HG03342 (cell line): ENCODE measurements at regions not wholly inside any gene's neighbourhood (a gene's known extent, or its start where the extent isn't known, plus 50 kb on each side); places are given as distances from the start of the nearest gene placed in this dataset.

Experiments
- ATAC-seq: cut with Tn5 transposase; IDR thresholded peaks from one replicate; pipeline ENCODE4 v1.9.1; 2021; ENCODE audit warnings: mild to moderate bottlenecking, moderate library complexity; ENCODE audit not compliant: unreplicated experiment

DNA sequence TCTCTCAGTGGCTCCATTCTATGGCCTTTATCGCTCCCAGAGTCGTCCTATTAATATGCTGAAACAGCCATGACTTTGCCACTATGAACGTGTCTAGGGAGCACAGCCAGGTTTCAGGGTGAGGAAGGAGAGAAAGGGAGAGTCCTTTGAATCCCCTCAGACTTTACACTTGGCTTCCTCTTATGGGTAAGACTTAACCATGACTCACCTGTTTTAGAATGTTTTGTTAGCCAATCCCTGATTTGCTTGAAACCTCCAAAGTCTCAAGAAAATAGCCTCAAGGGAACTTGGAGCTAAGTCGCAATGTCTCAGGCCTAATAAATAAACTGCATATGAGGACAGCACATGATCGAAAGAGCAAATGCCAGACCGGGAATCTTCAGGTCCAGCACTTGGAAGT lies 131.2 kb upstream of the RCN1 start:
- no peak for ATAC-seq

DNA sequence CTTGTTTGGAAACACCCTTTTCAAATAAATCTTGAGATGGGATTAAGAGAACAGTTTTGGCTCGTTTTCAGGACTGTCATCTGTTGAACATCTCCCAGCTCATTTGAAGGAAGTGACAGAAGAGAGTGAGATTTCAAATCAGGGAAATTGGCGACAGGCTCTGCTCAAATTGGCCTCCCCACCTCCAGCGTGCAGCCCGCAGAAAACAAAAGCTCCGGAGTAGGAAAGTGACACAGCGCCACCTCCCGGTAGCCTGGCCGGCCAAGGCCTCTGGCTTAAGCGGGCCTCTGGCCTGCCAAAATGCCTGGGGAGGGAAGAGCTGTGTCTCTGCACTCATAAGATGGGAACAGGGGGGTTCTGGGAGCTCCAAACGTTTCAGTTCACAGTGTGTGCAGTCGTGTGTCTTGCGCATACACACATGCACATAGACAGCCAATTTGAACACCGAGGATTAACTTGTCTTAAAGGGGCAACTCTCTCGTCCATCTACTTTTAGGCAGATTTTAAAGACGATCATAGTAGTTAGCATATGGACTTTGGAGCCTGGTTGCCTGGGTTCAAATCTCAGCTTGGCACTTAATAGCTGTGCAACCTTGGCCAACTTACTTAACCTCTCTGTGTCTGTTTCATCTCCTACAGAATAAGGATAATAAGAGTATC lies 132.7 kb upstream of the RCN1 start:
- peak; percentile 73 for ATAC-seq

DNA sequence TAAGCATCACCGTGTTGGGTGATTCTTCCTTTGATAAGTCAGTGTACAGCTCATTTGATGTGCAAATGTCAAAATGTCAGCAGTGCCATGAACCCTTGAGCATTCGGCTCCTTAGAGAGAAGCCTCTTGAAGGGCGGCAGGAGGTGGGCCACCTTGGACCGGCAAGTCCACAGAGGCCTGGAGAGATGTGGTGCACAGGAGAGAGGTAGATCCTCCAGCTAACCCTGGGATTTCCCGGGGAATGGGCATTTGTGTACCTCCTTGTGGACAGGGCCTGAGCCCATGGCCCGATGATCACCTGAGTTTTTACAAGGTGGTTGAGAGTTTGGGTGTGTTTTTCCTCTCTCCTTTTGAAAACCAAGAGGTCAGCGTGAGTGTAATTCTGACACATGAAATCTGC lies 133.2 kb upstream of the RCN1 start:
- ATAC-seq, result no peak

DNA sequence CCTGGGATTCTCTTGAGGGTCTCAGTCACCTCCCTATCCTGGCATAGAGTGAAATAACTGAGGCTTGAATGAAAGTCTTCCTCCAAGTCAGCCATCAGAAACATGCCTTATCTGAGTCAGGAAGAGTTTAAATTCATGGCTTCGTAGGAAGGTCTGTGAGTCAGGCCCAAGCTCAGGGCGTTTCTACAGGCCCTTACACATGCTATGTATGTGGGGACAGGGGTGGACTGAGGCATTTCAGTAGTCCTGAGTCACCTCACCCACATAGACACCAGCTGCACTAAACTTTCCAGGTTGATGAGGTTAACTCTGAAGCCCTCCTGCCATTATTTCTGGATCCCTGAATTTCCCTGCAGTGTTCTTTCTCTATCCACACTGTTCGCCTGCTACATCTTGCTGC lies 134.6 kb upstream of the RCN1 start:
- ATAC-seq, result no peak

DNA sequence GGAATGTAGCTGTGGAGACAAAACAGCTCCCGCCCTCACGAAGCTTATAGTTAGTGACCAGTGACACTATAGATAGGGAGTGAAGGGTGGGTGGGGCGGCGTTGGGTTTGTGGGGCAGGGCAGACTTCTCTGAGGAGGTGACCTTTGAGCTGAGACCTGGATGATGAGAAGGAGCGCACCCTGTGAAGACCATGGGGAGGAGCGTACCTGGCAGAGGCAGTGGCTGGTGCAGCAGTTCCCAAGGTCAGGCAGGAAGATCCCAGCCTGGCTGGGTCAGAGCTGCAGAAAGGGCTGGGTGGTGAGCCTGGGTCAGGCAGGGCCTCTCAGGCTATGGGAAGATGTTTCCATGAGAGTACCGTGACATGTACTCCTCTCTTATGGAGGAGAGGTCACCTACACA lies 135.0 kb upstream of the RCN1 start:
- no peak for ATAC-seq

DNA sequence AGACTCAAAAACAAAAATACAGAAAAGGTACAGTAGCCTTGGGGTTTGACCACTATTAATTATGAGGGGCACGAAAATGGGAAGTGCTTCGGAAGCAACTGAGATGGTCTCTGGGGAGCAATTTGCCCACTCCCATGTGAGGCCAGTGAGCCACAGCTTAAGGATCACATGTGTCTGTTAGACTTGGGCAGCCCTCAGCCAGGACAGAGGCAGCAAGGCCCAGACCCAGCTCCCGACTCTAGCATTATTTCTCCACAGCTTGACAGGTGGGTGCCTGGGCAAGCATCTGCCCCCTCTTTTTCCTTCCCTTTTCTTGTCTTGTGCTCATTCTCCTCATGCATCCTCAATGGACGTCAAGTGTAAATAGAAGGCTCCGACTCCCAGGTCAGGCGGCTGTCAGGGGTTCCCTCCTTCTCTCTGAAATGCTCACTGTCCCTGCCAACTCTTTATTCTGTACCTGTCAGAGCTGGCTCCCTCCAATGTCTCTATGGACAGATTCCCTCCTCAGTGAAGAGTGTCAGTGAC lies 137.0 kb upstream of the RCN1 start:
- no peak for ATAC-seq

DNA sequence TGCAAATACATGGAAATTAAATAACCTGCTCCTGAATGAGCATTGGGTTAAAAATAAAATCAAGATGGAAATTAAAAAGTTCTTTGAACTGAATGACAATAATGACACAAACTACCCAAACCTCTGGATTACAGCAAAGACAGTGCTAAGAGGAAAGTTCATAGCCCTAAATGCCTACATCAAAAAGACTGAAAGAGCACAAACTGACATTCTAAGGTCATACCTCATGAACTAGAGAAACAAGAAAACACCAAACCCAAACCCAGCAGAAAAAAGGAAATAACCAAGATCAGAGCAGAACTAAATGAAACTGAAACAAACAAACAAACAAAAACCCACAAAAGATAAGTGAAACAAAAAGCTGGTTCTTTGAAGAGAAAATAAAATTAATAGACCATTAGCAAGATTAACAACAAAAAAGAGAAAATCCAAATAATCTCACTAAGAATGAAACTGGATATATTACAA lies 138.6 kb upstream of the PAX6 start:
- ATAC-seq, result peak; percentile 70

DNA sequence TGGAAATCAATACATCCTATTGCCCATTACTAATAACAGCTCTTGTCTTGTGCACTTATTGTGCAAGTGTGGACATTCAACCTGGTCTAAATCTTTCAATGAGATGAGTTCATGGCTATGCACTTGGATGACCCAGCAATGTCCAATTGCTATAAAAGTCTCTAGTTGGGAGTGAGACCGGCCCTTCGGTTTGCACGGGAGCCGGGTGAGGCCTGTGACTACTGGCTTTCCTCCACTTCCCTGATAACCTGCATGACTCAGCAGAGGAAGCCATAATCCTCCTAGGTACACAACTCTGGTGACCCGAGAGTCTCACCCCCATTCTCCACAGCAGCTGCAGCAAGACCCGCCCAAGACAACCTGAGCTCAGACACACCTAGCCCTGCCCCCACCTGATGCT lies 135.9 kb upstream of the PAX6 start:
- no peak for ATAC-seq

DNA sequence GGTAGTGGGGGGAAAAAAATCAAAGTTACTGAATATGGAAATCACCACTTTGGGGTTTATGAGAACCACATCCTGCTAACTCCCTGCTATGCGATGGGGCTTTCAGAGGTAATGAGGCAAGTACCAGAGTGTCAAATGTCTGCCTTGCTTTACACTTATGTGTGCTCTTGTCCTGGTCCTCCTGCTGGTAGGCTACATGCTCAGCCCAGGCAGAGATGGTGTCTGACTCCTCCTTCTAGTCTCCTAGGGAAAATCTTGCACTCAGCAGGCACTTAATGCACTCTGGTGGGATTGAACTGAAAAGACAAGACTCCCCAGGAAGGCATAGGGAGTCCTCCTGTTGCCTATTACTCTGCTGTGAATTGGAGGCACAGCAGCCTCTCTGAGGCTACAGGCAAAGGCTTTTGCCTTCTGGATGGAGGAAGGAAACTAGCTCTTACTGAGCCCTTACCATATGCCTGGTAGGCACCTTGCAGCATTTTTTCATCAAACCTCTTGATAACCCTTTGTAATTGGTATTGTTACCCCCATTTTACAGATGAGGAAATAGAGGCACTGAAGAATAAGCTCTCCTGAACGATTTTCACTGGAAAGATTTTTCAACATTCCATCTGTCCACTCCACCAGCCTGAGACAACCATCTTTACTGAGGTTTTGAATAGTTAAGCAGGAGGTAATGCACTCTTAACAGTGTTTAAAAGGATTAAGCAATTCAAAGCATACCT lies 132.1 kb upstream of the PAX6 start:
- ATAC-seq, result peak; percentile 92

DNA sequence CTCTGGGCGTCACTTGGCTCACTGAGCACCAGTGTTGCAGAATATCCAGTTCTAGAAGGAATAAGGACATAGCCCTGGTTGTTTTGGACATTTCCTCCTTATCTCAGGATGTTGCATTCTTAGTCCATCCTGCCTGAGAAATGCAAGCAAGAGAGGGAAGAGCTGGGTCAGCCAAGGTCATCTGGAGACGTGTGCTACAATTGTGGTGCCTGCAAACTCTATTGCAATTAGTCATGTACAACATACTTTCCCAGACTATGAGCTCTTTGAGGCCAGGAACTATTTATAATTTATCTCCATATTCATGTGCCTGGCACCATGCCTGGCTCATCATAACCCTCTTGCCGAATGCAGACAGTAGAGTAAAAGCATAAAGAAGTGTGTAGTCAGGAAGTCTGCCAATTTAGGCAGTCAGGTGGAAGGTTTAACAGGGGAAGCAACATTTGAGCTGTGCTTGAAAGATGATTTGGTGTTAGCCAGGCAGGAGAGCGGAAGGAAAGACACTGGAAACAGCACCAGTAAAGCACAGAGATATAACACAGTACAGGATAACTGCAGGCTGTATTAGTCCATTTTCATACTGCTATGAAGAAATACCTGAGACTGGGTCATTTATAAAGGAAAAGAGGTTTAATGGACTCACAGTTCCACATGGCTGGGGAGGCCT lies 129.4 kb upstream of the PAX6 start:
- no peak for ATAC-seq

DNA sequence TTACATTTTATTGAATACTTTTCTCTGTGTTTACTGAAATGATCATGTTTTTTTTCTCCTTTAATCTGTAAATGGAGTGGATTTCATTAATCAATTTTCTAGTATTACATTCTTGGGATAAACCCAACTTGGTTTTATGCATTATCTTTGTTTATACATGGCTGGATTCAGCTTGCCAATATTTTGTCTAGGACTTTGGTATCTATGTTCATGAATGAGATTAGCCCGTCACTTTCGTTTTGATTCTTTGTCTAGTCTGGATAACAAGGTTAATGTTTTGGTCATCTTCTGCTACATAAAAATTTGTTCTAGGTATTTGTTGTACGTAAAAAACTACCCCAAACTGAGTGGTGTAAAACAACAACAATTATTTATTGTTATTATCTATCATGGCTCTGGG lies 127.9 kb upstream of the PAX6 start:
- no peak for ATAC-seq

DNA sequence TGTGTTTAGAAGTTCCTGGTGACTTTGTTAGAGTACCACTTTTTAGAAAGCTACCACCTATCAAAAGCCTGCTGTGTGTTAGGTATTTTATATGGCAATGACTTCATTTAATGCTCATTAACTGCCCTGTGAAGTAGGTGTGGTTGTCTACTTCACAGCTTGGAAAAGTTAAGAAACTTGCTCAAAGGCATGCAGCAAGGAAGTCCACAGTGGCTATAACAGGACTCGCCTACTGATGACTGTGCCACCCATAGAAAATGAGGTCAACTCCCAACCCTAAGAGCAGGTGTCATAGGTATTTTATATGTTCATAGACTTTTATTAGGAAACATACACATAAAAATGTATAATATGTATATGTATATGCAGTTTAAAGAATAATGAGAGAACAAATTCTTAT lies 125.2 kb upstream of the PAX6 start:
- no peak for ATAC-seq

DNA sequence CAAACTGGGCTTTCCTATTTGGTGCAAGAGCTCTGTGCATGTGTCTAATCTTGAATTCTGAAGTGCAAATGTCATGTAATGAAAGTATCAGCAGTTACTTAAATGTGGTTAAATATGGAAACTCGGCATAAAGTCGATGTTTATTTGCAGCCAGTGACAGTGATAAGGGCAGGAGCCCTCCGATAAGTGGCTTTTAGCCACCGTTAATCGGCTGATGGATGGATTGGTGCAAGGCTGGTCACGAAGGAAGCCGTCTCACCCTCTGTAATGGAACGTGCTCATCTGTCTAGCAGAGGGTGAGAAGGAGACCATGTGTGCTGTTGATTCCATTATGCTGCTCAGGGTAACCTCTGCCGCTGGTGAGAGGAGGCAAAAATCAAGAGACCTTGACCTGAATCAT lies 121.8 kb upstream of the PAX6 start:
- ATAC-seq, result no peak

DNA sequence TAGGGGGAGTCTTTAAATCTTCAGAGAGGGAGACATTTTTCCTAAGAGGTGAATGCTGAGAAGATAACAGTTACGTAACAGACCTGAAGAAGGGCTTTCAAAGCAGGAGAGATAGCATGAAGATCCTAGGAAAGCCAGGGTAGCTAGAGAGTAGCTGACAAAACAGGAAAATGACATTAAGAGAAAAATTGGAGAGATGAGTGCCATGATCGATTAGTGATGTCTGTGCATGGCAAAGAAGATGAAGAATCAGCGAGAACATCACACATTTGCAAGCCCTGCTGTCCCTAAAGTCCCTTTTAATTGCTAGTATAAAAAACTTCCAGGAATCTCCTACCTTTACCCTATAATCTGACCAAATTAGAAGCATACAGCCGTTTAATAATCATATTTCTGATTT lies 116.9 kb upstream of the PAX6 start:
- no peak for ATAC-seq

DNA sequence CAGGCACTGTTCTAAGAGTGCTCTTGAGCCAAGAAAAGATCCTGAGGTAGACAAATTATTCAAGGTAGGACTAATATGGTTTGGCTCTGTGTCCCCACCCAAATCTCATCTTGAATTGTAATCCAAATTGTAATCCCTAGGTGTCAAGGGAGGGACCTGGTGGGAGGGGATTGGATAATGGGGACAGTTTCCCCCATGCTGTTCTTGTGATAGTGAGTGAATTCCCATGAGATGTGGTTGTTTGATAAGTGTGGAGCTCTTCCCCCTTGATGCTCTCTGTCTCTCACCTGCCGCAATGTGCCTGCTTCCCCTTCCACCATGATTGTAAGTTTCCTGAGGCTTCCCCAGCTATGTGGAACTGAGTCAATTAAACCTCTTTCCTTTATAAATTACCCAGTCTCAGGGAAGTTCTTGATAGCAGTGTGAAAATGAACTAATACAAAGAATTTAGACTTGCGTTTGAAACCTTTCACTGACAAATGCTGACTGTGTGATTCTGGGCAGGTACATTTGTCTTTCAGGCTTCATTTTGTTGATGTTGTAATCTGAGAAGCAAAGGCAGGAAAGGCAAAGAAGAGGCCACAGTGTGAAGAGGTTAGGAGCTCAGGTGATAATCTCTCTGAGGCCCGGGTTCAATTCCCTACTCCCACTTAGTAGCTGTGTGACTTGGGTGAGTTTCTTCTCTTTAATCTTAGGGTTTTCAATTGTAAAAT lies 115.8 kb upstream of the PAX6 start:
- ATAC-seq, result no peak

DNA sequence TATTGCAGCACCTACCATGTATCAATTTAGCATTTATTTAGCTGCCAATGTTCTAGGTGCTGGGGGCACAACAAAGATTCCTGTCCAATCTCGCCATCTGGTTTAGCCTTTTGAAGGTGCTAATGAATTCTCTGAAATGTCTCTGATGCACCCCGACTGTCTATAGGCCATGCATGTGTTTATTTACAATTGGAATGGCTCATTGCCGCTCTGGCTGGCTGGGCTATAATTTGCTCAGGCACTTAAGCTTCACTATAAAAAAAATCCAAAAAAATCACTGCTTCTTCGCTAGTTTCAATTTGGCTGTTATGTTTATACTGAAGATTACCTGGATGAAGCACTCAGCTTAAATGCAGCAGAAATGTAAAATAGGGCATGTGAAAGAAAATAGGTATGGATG lies 115.0 kb upstream of the PAX6 start:
- no peak for ATAC-seq

DNA sequence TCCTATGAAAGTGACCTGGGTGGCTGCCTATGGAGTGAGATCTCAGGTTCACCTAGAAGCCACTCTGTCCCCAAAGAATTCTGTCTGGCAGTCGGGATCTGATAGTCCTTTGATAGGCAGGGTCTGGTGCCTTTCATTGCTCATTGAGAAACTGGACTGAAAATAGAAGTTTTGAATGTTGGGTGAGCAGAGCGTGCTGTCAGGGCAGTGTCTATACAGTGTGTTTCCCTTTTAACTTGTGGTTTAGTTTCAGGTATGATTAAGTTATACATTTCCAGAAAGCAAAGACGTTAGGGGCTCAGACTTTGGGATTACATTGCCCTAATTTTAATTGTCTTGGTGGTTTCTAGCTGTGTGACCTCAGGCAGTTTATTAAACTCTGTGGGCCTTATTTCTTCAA lies 111.3 kb upstream of the PAX6 start:
- peak; percentile 51 for ATAC-seq

DNA sequence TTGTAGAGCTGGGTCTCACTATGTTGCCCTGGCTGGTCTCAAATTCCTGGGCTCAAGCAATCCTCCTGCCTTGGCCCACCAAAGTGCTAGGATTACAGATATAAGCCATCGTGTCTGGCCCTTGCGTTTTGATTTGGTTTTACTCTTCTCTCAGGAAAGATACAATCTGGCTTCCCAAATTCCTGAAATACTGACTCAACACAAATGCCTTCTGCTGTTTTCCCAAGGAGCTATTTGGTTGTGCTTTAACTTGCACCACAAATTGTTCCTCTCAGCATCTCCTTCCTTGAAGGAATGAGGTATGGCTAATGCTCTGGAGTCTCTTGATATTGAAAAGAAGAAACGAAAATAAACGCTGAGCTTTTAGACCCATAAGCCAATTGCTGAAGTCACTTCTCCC lies 110.0 kb upstream of the PAX6 start:
- no peak for ATAC-seq

DNA sequence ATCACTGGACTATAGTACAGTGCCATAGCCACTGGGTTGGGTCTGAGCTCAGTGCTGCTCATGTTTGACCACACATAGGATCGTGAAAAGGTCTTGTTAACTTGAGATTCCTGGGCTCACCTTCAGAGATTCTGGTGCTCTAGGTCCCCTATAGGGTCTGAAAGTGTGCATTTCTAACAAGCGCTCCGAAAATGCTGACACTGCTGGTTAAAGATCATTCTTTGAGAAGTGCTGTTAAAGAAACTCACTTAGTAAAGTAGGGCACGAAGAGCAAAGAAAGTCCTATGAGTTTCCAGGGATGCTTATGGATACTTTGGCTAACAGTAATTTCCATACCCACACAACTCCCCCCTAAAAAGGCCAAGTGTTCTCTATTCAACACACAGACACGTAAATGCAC lies 108.1 kb upstream of the PAX6 start:
- no peak for ATAC-seq

DNA sequence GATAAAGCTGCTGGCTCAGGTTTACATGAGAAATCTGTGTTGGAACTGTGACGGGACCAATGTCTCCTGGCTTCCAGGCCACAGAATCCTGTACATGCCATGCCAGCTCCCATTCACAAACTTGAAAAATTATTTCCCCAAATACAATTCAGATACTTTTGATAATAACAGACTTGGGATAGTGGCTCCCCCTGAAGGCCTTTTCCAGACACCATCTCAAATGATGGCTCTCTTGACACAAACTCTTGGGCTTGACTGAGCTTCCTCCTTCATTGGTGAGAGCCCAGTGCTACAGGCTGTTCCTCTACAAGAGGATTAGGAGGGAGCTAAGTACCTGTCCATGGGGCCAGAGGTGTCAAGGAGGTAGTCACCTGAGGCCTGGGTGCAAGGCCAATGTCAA lies 104.7 kb upstream of the PAX6 start:
- ATAC-seq, result no peak

DNA sequence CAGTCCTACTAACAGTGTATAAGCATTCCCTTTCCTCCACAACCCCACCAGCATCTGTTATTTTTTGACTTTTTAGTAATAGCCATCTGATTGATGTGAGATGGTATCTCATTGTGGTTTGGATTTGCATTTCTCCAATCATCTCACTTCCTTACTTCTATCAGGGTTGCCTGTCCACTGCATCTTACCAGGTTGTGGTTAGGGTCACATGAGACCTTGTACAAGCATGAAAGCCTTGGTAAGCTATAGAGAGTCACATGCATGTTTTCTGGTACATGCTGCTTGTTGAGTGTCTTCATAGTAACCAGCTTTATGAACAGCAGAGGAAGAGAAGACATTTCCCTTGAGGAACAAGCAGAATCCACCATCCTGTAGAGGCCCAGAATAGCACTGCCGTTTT lies 102.9 kb upstream of the PAX6 start:
- peak; percentile 71 for ATAC-seq
